MM.1S (cell line): ENCODE measurements at regions not wholly inside any gene's neighbourhood (a gene's known extent, or its start where the extent isn't known, plus 50 kb on each side); places are given as distances from the start of the nearest gene placed in this dataset.

Experiments
- DNase-seq: peaks from one replicate; pipeline ENCODE4 v3.0.0-alpha.2; 2015
- H2AFZ ChIP-seq: fragments of 300-600 bp; sonication (generic); 2 replicates; pipeline ENCODE4 v1.6.0; 2016; ENCODE audit warnings: antibody characterized with exemption, low read length
- H3F3A ChIP-seq: fragments of 300-600 bp; sonication (generic); 2 replicates; pipeline ENCODE4 v1.6.1; 2016; ENCODE audit warnings: mild to moderate bottlenecking, antibody characterized with exemption, low read length, moderate library complexity, mixed read lengths; ENCODE audit not compliant: insufficient read depth
- H3K27ac ChIP-seq: fragments of 300-600 bp; sonication (generic); 2 replicates; pipeline ENCODE4 v1.5.1; 2016; ENCODE audit warnings: mild to moderate bottlenecking, low read length
- H3K27me3 ChIP-seq: fragments of 300-600 bp; sonication (generic); replicated peaks from 2 replicates; pipeline ENCODE4 v1.6.0; 2016; ENCODE audit warnings: low read length; ENCODE audit not compliant: insufficient read depth
- H3K36me3 ChIP-seq: fragments of 300-600 bp; sonication (generic); replicated peaks from 2 replicates; pipeline ENCODE4 v1.6.1; 2016; ENCODE audit warnings: mild to moderate bottlenecking, low read length, mixed read lengths; ENCODE audit not compliant: insufficient read depth
- H3K4me1 ChIP-seq: fragments of 300-600 bp; sonication (generic); 2 replicates; pipeline ENCODE4 v1.6.1; 2016; ENCODE audit warnings: low read length, mixed read lengths
- H3K4me2 ChIP-seq: fragments of 300-600 bp; sonication (generic); 2 replicates; pipeline ENCODE4 v1.6.0; 2016; ENCODE audit warnings: low read depth, low read length
- H3K4me3 ChIP-seq: fragments of 300-600 bp; sonication (generic); 2 replicates; pipeline ENCODE4 v1.5.1; 2016; ENCODE audit warnings: low read length, mixed read lengths
- H3K79me2 ChIP-seq: fragments of 300-600 bp; sonication (generic); 2 replicates; pipeline ENCODE4 v1.6.1; 2016; ENCODE audit warnings: mixed run types, low read length, mixed read lengths
- H3K9ac ChIP-seq: fragments of 300-600 bp; sonication (generic); 2 replicates; pipeline ENCODE4 v1.6.1; 2016; ENCODE audit warnings: low read length, mixed read lengths
- H3K9me2 ChIP-seq: fragments of 300-600 bp; sonication (generic); replicated peaks from 2 replicates; pipeline ENCODE4 v1.6.1; 2016; ENCODE audit warnings: mild to moderate bottlenecking, low read length, mixed read lengths; ENCODE audit not compliant: insufficient read depth
- H3K9me3 ChIP-seq: fragments of 300-600 bp; sonication (generic); replicated peaks from 2 replicates; pipeline ENCODE4 v1.6.1; 2016; ENCODE audit warnings: mild to moderate bottlenecking, low read length, mixed read lengths; ENCODE audit not compliant: insufficient read depth
- H4K20me1 ChIP-seq: fragments of 300-600 bp; sonication (generic); 2 replicates; pipeline ENCODE4 v1.6.1; 2016; ENCODE audit warnings: mild to moderate bottlenecking, low read length, moderate library complexity, mixed read lengths; ENCODE audit not compliant: insufficient read depth
- EZH2 ChIP-seq: fragments of 300-600 bp; sonication (generic); optimal IDR thresholded peaks from 2 replicates; pipeline ENCODE3; 2017; ENCODE audit warnings: low read depth, mild to moderate bottlenecking, antibody characterized with exemption, low read length, mixed read lengths
- EZH2phosphoT487 ChIP-seq: fragments of 300-600 bp; sonication (generic); IDR thresholded peaks from 2 replicates; pipeline ENCODE4 v1.6.1; 2018; ENCODE audit warnings: antibody characterized with exemption, low read length
- TF ChIP-seq, protein P1 (sequence below): fragments of 300-600 bp; sonication (generic); IDR thresholded peaks from 2 replicates; pipeline ENCODE4 v1.5.1; 2016; ENCODE audit warnings: antibody characterized with exemption, low read length, mixed read lengths

DNA sequence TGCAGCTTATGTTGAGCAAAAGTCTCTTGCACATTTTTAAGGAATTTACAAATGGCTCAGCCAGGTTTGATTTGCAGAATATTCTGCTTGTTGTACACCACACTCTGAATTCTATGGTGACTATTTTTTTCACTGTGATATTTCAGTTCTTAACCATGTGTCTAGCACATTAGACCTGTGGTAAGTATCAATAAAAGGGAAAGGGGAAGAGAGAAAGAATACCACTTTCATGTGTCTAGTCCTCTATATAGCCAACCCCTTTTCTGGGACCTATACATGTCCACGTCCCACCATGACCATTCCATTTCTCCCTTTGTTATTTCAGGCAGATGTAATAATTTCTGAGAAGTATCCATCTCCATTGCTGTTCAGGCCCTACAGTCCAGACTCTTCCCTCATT lies 121.3 kb upstream of the PNPLA4 start:
- Histone ChIP-seq H3K9me2 (no peaks in the 10 kb centered on the region), H4K20me1 (no peaks in the 10 kb centered on the region), H3K4me2 (no peak overlapping the region), H3K9me3 (no peaks in the 10 kb centered on the region), H3K4me1 (no peaks in the 10 kb centered on the region), H3K79me2 (no peaks in the 10 kb centered on the region), H3K9ac (no peak overlapping the region), H3K27ac (no peak overlapping the region), H2AFZ (no peak overlapping the region), H3K27me3 (no peaks in the 10 kb centered on the region), H3K4me3 (no peak overlapping the region), H3K36me3 (no peaks in the 10 kb centered on the region), H3F3A (no peaks in the 10 kb centered on the region)
- DNase-seq = no peak
- TF ChIP-seq EZH2 = no peak
- TF ChIP-seq, protein P1, sequence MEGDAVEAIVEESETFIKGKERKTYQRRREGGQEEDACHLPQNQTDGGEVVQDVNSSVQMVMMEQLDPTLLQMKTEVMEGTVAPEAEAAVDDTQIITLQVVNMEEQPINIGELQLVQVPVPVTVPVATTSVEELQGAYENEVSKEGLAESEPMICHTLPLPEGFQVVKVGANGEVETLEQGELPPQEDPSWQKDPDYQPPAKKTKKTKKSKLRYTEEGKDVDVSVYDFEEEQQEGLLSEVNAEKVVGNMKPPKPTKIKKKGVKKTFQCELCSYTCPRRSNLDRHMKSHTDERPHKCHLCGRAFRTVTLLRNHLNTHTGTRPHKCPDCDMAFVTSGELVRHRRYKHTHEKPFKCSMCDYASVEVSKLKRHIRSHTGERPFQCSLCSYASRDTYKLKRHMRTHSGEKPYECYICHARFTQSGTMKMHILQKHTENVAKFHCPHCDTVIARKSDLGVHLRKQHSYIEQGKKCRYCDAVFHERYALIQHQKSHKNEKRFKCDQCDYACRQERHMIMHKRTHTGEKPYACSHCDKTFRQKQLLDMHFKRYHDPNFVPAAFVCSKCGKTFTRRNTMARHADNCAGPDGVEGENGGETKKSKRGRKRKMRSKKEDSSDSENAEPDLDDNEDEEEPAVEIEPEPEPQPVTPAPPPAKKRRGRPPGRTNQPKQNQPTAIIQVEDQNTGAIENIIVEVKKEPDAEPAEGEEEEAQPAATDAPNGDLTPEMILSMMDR = no peak
- no peak for TF ChIP-seq EZH2phosphoT487

- Histone ChIP-seq H3F3A (no peaks in the 10 kb centered on the region), H3K4me3 (no peak overlapping the region), H3K27me3 (no peaks in the 10 kb centered on the region), H3K4me1 (no peaks in the 10 kb centered on the region), H3K9ac (no peak overlapping the region), H3K36me3 (no peaks in the 10 kb centered on the region), H3K9me2 (no peaks in the 10 kb centered on the region), H3K79me2 (no peaks in the 10 kb centered on the region), H3K4me2 (no peak overlapping the region), H2AFZ (no peak overlapping the region), H4K20me1 (no peaks in the 10 kb centered on the region), H3K9me3 (no peaks in the 10 kb centered on the region), H3K27ac (no peak overlapping the region)
- no peak for DNase-seq
- TF ChIP-seq, protein P1 = no peak
- no peak for TF ChIP-seq EZH2
- TF ChIP-seq EZH2phosphoT487 = no peak
Measured at GRCh38 chrX:8044947-8045346, 117.7 kb upstream of the PNPLA4 start.

- no peak for DNase-seq
- Histone ChIP-seq H3K27me3 (no peaks in the 10 kb centered on the region), H3K9me2 (no peaks in the 10 kb centered on the region), H2AFZ (no peak overlapping the region), H3K27ac (no peak overlapping the region), H3K9ac (no peak overlapping the region), H3F3A (no peaks in the 10 kb centered on the region), H4K20me1 (no peaks in the 10 kb centered on the region), H3K9me3 (no peaks in the 10 kb centered on the region), H3K4me2 (no peak overlapping the region), H3K4me1 (no peaks in the 10 kb centered on the region), H3K4me3 (no peak overlapping the region), H3K79me2 (no peaks in the 10 kb centered on the region), H3K36me3 (no peaks in the 10 kb centered on the region)
- TF ChIP-seq, protein P1 = no peak
- TF ChIP-seq EZH2phosphoT487 (no peak), EZH2 (no peak)
Measured at GRCh38 chrX:8043546-8043945, 116.3 kb upstream of the PNPLA4 start.
